HG02884 (cell line): ENCODE measurements at regions not wholly inside any gene's neighbourhood (a gene's known extent, or its start where the extent isn't known, plus 50 kb on each side); places are given as distances from the start of the nearest gene placed in this dataset.
"Not testable (repeated sequence)": the region's sequence is repeated elsewhere in the genome, so short reads cannot be mapped to it uniquely, and the experiment has no call there.

Experiments
- ATAC-seq: cut with Tn5 transposase; IDR thresholded peaks from one replicate; pipeline ENCODE4 v1.9.1; 2021; ENCODE audit warnings: mild to moderate bottlenecking, moderate library complexity; ENCODE audit not compliant: unreplicated experiment

DNA sequence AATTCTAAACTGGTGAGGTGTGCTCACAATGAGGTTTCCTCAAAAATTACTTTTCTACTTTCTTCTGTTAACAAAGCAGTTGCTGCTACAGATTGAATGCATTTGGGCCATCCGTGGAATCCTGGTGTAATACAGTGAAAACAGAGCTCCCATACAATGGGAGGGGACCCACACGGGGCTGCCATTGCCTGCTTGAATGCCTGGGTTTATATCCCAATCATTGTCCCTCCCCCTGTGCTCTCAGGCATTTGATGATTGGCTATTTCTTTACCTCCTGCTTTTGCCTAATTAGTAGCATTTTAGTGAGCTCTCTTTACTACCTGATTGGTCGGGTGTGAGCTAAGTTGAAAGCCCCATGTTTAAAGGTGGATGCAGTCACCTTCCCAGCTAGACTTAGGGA, 52.9 kb upstream of the CSF1 start:
- not testable (repeated sequence) for ATAC-seq

DNA sequence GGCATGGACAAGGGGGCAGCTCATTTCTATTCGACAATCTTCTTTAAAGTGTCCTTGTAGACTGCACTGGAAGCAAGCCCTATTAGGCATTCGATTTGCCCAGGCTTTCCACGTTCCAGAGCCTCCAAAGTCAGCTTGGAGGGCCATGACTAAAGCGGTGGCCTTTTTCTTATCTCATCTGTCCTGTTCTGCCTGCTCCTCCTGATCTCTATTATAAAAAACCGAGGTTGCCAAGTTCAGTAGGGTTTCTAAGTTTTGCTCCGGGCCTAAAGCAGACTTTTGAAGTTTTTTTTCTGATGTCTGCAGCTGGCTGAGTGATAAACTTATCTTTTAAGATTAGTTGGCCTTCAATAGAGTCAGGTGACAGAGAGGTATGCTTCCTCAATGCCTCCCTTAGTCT, 54.7 kb upstream of the CSF1 start:
- ATAC-seq = not testable (repeated sequence)

DNA sequence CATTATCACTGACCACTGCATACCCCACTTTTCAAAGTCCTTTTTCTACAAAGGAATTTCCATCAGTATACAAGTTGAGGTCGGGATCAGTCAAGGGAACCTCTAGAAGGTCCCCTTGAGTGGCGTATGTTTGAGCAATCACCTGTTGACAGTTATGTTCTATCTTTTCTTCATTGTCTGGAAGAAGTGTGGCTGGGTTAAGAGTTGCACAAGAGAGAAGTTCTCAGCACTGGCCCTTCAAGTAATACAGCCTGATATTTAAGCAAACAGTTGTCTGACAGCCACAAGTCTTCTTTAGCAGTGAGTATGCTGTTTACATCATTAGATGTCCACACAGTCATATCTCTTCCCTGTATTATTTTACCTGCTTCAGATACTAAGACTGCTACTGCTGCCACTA, 56.7 kb upstream of the CSF1 start:
- not testable (repeated sequence) for ATAC-seq

DNA sequence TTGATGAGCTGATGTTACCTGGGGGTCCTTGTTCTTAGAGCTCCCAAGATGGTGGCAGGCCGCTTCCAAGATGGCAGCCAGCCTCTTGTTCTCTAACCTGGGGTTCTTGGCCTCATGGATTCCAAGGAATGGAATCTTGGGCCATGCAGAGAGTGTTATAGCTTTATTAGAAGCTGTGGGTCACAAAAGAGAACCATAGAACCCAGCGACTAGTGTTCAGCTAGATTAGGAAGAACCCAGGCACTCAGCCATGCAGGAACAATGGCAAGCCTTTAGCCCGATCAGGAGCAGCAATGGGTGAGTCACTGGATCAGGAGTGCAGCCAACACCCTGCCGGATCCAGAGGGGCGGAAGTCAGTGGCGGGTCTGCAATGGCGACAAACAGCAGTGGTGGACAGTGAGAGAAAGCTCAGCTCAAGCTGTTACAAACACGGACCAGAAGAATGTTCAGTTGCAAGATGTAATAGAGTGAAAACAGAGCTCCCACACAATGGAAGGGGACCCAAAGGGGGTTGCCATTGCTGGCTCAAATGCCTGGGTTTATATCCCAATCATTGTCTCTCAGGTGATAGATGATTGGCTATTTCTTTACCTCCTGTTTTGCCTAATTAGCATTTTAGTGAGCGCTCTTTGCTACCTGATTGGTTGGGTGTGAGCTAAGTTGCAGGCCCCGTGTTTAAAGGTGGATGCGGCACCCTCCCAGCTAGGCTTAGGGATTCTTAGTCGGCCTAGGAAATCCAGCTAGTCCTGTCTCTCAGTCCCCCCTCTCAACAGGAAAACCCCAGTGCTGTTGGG, 58.2 kb upstream of the CSF1 start:
- not testable (repeated sequence) for ATAC-seq

DNA sequence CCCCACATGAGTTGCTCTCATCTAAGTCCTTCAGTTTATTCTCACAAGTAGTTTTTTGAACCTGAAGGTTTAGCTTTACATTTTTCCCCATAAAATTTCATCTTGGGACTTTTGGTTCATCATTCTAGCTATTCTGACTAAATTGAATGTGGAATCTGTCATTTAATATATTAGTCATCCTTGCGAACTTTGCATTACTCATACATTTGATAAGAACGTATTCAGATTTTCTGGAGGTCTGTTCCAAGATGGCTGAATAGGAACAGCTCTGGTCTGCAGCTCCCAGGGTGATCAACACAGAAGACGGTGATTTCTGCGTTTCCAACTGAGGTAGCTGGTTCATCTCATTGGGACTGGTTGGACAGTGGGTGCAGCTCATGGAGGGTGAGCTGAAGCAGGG, 59.8 kb upstream of the CSF1 start:
- no peak for ATAC-seq

DNA sequence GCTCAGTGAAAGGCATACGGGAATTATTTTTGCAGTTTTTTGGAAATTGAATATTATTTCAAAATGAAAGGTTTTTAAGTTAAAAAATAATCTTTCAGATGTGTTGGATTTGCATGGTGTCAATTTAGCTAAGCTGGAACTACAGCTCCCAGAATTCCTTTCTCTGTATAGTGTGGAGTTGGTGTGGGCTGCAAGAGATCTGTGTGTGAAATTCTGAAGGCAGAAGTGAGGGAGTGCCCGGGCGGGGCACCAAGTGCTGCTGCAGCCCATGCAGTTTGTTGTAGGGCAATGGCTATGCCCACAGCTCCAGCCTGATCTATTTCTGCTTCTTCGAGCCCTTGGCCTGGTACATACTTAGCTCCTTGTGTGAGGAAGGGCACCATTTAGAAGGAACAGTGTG, 60.5 kb upstream of the CSF1 start:
- ATAC-seq = no peak

DNA sequence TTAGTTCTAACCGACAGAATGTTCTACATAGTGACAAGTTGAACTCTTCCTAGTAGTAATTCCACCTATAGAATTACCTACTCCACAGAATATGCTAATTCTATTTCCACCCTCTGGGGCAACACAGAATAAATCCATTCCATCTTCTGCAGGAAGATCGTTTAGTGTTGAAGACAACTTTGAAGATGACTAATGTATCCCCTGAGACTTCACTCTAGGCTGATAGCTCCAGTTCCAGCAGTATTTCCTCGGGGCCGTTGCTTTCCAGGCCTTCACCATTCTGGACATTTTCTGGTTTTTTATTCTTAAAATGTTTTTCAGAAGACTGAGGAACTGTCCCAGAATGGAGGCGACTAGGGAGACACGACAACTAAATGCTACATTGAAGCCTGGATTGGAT, 61.0 kb upstream of the CSF1 start:
- ATAC-seq = no peak

DNA sequence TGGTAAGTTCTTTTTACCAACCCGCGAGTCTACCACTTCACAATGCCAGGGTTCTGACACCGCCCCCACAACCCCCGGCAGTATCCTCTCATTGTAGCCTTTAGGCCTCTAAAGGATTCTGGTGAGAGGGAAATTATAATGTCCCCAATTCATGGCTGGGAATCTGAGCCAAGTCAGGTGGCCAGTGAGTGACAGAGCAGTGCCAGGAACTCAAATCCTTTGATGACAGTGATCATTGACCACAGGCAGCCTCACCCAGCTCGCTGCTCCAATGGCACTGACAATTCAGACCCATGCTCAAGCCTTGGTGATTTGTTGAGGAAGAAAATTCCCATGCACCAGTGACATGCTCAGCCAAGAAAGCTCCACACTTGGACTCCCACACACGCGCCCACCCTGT, 63.4 kb upstream of the CSF1 start:
- no peak for ATAC-seq

DNA sequence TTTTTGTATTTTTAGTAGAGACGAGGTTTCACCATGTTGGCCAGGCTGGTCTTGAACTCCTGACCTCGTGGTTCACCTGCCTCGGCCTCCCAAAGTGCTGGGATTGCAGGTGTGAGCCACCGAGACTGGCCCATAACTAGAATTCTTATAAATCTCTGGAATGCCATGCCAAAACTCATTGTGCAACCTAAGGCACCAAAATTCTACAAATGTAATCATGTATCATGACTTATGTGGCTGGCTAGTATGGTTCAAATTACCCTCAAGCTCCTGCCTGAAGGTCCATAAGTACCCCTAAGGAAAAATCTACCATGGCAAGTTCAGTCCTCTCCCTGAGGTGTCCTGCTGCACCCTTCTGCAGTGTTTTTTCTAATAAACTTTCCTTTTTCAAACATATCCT, 63.8 kb upstream of the CSF1 start:
- no peak for ATAC-seq

DNA sequence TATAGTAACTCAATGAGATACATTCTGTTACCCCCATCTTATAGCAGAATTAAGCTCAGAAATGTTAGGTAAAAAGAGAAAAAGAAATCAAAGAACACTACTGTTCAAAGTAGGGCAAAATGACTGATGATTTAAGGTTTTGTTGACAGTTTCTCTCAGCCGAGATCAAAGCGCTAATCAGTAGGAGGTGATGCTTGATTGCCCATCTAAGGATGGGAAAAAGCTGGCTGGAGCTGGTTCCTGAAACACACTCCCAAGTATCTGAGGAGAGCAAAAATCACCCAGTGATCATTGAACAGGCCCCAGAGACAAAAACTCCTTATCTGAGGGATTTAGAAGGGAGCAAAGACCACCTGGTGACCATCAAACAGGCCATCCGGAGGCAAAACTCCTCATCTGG, 64.5 kb upstream of the CSF1 start:
- ATAC-seq = no peak

DNA sequence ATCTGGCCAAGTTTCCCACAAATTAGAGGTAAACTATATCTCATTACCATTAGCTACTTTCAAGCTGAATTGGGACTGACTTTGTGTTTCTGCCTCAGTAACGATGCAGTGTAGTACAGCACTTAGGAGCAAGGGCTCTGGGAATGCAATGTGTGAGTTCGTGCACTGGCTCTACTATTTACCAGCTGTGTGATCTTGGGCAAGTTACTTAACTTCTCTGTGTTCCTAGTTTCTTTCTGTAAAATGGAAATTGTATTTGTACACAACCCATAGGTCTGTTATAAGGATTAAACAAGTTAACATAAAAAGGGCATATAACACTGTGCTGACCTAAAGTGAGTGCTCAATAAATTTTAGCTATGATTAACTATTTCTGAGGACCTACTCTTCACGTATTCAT, 65.0 kb upstream of the CSF1 start:
- no peak for ATAC-seq

DNA sequence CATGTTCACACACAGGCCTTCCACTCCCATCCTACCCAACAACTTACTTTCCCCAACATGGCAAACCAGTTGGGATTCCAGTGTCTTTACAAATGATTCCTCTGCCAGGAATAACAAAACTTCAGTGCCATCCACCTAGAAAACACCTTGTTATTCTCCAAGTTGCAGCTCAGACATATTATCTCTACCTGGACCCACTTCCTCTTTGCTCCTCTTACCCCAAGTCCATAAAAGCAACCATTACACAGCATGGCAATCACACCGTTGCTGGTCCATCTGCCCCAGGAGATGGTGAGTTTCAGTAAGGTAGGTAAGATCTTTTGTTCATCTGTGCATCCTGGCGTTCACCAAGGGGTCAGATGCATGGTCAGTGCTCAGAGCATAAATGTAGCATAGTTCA, 66.0 kb upstream of the CSF1 start:
- no peak for ATAC-seq

DNA sequence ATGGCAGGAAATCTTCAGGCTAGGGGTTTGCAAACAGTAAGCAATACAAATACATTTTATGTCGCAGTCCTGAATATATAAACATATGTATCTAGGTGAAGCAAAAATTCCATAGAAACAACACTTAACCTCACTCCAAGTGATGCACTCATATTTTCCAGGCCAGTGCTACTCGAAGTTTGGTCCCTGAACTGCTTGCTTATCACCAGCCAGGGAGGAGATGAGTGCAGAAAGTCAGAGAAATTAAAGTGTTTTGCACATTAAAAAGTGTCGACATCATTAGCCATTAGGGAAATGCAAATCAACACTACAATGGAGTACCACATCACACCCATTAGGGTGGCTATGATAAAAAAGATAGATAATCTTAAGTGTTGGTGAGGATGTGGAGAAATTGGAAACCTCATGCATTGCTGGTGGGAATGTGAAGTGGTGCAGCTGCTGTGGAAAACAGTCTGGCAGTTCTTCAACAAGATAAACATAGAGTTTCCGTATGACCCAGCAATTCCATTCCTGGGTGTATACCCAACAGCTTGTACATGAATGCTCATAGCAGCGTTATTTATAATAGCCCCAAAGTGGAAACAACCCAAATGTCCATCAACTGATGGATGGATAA, 70.5 kb upstream of the CSF1 start:
- ATAC-seq = no peak

DNA sequence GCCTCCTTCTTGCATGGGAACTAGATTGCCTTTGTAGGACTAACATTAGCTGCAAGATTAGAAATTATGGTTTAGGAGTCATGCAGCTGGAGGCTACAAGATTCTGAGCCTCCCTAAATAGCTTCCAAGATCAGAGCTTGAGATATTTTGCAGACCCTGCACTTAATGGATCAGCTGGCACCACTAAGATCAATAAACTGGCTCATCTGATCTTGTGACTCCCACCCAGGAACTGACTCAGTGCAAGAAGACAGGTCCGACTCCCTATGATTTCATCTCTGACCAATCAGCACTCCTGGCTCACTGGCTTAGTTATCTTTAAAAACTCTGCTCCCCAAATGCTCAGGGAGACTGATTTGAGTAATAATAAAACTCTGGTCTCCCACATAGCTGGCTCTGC, 71.4 kb upstream of the CSF1 start:
- not testable (repeated sequence) for ATAC-seq

DNA sequence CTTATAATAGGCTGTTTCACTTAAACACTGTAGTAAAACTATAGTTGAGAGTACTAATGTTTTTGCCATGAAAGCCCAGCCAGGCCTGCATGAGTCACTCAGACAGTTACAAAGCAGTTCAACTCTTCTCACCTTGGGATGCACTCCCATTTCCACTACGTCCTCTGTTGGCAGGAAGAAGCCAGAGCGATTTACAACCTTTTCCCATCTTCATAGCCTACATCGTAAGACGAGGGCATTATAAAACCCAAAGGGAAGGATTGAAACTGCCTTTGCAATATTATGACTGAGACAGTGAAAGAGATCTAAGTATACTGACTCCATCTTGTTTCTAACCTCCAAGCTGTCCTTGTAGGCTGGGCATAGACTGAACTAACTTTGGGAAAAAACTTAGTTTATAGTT, 71.8 kb upstream of the CSF1 start:
- ATAC-seq = no peak

DNA sequence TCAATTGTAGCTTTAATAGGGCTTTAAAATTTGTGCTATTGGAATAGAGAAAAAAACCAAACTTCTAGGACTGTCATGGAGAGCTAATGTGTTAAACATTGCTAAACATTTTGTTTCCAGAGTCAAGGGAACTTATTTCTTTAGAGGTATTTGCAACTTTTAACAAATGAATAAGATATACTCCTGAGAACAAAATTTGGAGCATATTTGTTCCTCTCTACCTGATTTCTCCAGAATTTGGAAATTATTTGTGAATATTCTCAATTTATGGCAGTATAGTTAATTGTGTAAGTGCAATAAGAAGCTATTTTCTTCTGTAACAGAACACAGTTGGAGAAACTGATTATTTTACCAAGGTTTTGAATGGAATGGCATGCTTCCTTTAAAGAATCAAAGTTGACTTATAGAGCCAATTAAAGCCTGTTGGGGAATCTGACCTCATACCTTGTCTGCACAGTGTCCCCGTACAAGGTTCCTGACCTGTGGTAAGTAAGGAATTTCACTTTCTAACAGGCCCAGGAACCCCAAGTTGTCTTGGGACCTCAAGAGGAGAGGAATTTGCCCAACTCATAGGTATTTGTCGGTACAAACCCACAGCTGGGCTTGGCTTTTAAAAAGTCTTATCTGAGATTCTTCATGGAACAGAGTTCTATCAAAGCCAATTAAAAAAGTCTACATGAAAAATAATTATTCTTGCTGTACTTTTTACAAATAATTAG, 72.6 kb upstream of the CSF1 start:
- no peak for ATAC-seq

DNA sequence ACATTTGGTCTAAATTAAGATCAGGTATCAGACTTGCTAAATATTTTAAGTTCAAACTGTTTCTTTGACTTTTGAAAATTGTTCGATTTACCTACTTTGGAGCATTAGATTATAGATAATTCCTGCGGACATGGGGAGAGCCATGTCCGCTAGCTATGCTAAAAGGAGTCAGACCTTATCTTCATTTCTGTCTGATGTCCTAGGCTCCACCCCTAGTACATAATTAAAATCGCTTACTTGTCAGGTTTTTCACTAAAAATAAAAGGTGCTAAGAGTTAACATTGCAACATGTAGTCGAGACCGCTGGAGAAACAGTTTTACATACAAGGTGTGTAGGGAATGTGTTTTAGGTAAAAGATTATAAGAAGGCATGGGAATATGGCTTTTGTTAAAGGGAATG, 71.9 kb upstream of the EPS8L3 start:
- not testable (repeated sequence) for ATAC-seq

DNA sequence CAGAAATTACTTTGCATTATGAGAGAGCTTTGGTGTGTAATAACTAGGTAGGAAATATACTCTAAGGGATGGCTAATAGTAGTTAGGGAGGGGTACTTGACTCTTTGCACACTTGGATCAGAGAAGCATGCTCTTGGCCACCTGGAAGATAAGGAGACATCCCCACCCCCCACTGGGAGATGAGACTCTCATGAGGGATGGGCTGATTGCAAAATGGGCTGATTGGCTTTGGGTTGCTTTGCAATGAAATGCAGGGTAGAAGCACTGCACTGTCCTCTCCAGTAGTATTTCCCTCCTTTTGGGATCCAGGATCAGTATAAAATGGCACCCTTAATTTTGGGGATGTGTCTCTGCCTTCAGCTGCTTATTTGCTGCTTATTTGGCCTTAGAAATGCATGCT, 71.2 kb upstream of the EPS8L3 start:
- no peak for ATAC-seq

DNA sequence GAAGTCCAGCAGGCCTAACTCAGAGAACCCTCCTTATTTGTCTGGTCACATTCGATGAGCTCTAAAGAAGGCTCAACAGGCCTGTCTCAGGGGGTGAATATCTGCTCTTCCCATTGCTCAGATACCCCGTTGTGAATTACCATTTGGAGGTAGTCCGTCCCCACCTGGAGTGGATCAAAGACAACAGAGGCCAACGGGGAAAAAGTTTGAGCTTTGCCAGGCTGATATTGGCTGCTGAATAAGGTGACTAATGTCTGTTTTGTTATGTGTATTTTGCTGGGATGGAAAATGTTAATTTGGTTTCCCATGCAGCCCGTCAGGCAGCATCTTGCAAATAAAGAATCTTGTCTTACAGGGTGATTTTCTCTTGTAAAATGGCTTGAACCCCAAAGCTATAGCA, 69.2 kb upstream of the EPS8L3 start:
- no peak for ATAC-seq

DNA sequence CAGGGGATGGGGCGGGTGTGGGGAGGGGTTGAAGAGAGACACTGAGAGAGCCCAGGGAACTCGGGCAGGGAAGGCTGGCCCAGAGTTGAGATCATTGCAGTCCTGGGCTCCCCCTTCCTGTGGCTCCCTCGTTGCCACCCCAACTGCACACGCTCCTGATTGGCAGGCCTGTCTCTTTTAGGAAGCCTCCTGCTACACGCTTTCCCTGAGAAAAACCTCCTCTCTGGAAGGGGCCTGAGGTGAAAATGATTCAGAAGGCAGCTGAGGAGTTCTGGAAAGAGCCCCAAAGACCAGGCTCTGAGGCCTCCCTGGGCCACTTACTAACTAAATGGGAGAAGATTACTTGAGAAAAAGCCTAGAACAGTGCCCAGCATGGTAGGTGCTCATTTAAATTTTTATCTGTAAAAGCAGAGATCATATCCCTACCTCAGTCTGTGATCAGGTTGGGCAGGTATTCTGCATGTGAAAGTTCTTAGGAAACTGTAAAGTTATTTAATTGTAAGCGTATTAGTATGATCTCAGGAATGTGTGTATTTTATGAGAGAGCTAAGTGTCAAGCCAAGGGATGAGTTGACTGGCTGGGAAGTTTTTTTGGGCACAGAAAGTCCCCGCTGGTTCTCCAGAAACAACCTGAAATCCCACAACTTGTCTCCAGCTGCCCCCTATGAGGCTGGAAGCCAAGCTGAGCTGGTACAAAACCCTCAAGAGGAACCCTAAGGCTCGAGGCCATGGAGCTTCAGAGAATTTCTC, 65.2 kb upstream of the EPS8L3 start:
- no peak for ATAC-seq

DNA sequence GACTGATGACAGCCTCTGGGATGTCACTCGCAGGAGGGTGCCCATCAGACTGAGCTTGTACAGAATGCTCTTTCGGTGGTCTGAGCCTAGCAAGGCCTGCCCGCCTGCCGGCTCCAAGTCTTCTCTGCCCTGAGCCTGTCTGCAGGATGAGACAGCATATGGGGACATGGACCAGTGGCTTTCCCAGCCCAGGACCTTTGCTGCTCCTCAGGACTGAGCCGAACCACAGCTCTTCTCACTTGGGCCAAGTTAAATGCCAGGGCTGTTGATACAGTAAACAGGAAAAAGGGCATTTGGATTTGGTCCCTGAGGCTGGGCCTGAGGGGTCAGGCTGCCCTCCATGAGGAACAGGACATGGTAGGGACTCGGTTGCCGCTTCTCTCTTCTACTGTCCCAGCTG, 64.3 kb upstream of the EPS8L3 start:
- no peak for ATAC-seq
